Endothelial cell of umbilical vein (primary cell): ENCODE measurements at regions not wholly inside any gene's neighbourhood (a gene's known extent, or its start where the extent isn't known, plus 50 kb on each side); places are given as distances from the start of the nearest gene placed in this dataset.

Experiments
- BruUV-seq: library from RNA; stranded (reverse); fragments of 400-500 nt; replicated peaks from 2 replicates; lab custom pipeline; 2021; lab: Mats Ljungman, UMichigan
- CTCF ChIA-PET: fragments of 300-600, 350-600 bp; sonication (Branson Sonifier 250); formaldehyde crosslinking; loops from one replicate; lab custom pipeline; 2021; ENCODE audit warnings: antibody characterized with exemption, inconsistent platforms; lab: Charles Lee
- POLR2A ChIA-PET: fragments of 300-600, 350-600 bp; sonication (Branson Sonifier 250); formaldehyde crosslinking; loops from one replicate; lab custom pipeline; 2021; ENCODE audit warnings: antibody characterized with exemption, inconsistent platforms; lab: Charles Lee
- DNase-seq: peaks from one replicate; pipeline ENCODE4 v3.0.0-alpha.2; 2011; ENCODE audit warnings: low read depth, low spot score
- FAIRE-seq: peaks from 2 replicates; lab custom pipeline; 2011; peaks lifted over from hg19 to GRCh38; lab: Jason Lieb, UNC
- H2AFZ ChIP-seq: 2 replicates; pipeline ENCODE4 v1.6.0; 2012; ENCODE audit warnings: low read depth, low read length, control low read depth, inconsistent platforms
- H3K27ac ChIP-seq: 2 replicates; pipeline ENCODE4 v1.5.1; 2011; ENCODE audit warnings: low read depth, mild to moderate bottlenecking, control low read depth, low read length, moderate library complexity; ENCODE audit not compliant: insufficient read depth
- H3K27me3 ChIP-seq, 2 experiments: 2 replicates each; pipeline versions ENCODE4 v1.6.0 to v1.6.1; 2011; ENCODE audit warnings: low read length in 2 of 2, mixed read lengths in 1 of 2; ENCODE audit not compliant: control insufficient read depth in 2 of 2, insufficient read depth in 2 of 2
- H3K36me3 ChIP-seq, 2 experiments: 2 replicates in 1 of 2; 3 replicates in 1 of 2; pipeline ENCODE4 v1.5.1; 2011; ENCODE audit warnings: low read length in 2 of 2, mild to moderate bottlenecking in 1 of 2, moderate library complexity in 1 of 2; ENCODE audit not compliant: control insufficient read depth in 2 of 2, insufficient read depth in 2 of 2; ENCODE audit errors: extremely low read depth in 1 of 2
- H3K4me1 ChIP-seq: 3 replicates; pipeline ENCODE4 v1.5.1; 2011; ENCODE audit warnings: mild to moderate bottlenecking, low read length; ENCODE audit not compliant: control insufficient read depth, insufficient read depth; ENCODE audit errors: extremely low read depth
- H3K4me2 ChIP-seq: 2 replicates; pipeline ENCODE4 v1.6.1; 2011; ENCODE audit warnings: low read length, control low read depth, mixed read lengths; ENCODE audit not compliant: insufficient read depth
- H3K4me3 ChIP-seq, 3 experiments: fragments of 200-600 bp in 1 of 3; sonication (generic), shearing (Covaris generic) in 1 of 3; replicated peaks in 1 of 3; 2 replicates each; pipeline ENCODE4 v1.5.1; 2011 to 2016; ENCODE audit warnings: control low read depth in 3 of 3, low read length in 3 of 3, mild to moderate bottlenecking in 2 of 3, inconsistent platforms in 1 of 3, low read depth in 1 of 3, moderate library complexity in 1 of 3; ENCODE audit not compliant: insufficient read depth in 1 of 3
- H3K79me2 ChIP-seq: 2 replicates; pipeline ENCODE4 v1.6.0; 2012; ENCODE audit warnings: low read length, inconsistent platforms; ENCODE audit not compliant: control insufficient read depth, insufficient read depth
- H3K9ac ChIP-seq: replicated peaks from 2 replicates; pipeline ENCODE3; 2011; ENCODE audit warnings: low read length, control low read depth; ENCODE audit not compliant: insufficient read depth; ENCODE audit errors: extremely low read depth
- H3K9me1 ChIP-seq: replicated peaks from 3 replicates; pipeline ENCODE4 v1.6.0; 2011; ENCODE audit warnings: mild to moderate bottlenecking, low read length; ENCODE audit not compliant: control insufficient read depth, insufficient read depth; ENCODE audit errors: extremely low read depth
- H3K9me3 ChIP-seq: replicated peaks from 2 replicates; pipeline ENCODE4 v1.5.1; 2012; ENCODE audit warnings: low read length, inconsistent platforms; ENCODE audit not compliant: control insufficient read depth, insufficient read depth
- H4K20me1 ChIP-seq: replicated peaks from 2 replicates; pipeline ENCODE3; 2011; ENCODE audit warnings: mild to moderate bottlenecking, low read length; ENCODE audit not compliant: control insufficient read depth, insufficient read depth; ENCODE audit errors: extremely low read depth
- FOS ChIP-seq: IDR thresholded peaks from 2 replicates; pipeline ENCODE4 v1.6.1; 2011; ENCODE audit warnings: mild to moderate bottlenecking, low read length, moderate library complexity, borderline replicate concordance; ENCODE audit not compliant: insufficient read depth
- GATA2 ChIP-seq: IDR thresholded peaks from 2 replicates; pipeline ENCODE4 v1.7.0; 2011; ENCODE audit warnings: low read depth, mild to moderate bottlenecking, moderate library complexity, mixed read lengths, low read length; ENCODE audit not compliant: insufficient read length, insufficient read depth
- dilution Hi-C: fragments of 300-500 bp; cut with MboI; formaldehyde crosslinking; loops from one replicate; pipeline ENCODE4 v1.15.0; 2019; ENCODE audit warnings: low sequenced_read_pairs; ENCODE audit not compliant: extremely low pct_ligation_motif_present
- intact Hi-C: fragments of 100-400 bp; cut with micrococcal nuclease; formaldehyde crosslinking; loops from one replicate; pipeline ENCODE4 v1.10.0; 2022
- TF ChIP-seq, protein P1 (sequence below): IDR thresholded peaks from 2 replicates; pipeline ENCODE4 v1.6.1; 2011; ENCODE audit not compliant: insufficient read depth, insufficient read length

DNA sequence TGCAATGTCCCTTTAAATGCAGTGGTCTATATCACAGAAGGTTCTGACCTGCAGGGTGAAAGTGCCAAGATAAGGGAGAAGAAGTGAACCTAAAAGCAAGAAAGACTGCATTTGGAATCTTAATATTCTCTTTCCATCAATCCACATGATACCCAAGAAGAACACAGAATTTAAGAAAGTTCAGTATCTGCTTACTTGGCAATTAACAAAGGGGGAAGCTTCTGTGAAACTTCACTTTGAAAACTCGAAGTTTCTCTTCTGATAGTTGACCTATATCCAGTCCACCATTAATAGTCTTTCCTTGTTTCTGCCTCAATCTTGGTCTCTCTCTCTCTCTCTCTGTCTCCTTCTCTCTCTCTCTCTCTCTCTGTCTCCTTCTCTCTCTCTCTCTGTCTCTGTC is 592.0 kb downstream of the UTRN start:
- H3K9me3 ChIP-seq, result no peaks in the 10 kb centered on the region

DNA sequence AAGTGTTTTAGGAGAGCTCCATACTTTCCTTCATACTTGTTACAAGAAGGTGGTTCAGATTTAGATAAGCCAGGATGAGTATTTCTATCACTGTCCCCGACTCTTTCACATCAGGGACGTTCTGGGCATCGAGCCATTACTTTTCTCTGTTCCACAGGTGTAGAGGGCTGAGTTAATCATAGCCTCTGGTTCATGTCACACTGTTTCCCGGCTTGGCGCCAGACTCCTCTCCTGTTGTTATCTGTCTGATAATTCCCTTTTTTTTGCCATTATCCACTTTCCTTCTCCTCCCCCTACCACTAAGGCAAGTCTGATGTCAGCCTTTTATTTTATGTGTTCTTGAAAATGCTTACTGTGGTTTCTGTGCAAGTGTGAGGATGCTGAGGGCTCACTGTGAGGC is 593.4 kb downstream of the UTRN start:
- Histone ChIP-seq H3K27me3 (no peaks in the 10 kb centered on the region), H3K4me1 (no peaks in the 10 kb centered on the region), H4K20me1 (no peaks in the 10 kb centered on the region), H2AFZ (no peak overlapping the region), H3K9me1 (no peaks in the 10 kb centered on the region), H3K4me3 (no peak overlapping the region), H3K36me3 (no peaks in the 10 kb centered on the region), H3K27ac (no peak overlapping the region), H3K4me2 (no peak overlapping the region), H3K9me3 (no peaks in the 10 kb centered on the region), H3K9ac (no peak overlapping the region), H3K79me2 (no peaks in the 10 kb centered on the region)
- BruUV-seq, result no TSS peak
- dilution Hi-C loops (no loop called here), intact Hi-C loops (no loop called here)
- POLR2A ChIA-PET, result no interaction called here
- TF ChIP-seq GATA2, result no peak
- FAIRE-seq (no peak), DNase-seq (no peak)
- CTCF ChIA-PET, result no interaction called here

More for the DNA sequence above, 592.0 kb downstream of the UTRN start:
- Histone ChIP-seq H3K9me1 (no peaks in the 10 kb centered on the region), H3K36me3 (no peaks in the 10 kb centered on the region), H3K4me2 (no peak overlapping the region), H3K27ac (no peak overlapping the region), H2AFZ (no peak overlapping the region), H3K4me1 (no peaks in the 10 kb centered on the region), H3K79me2 (no peaks in the 10 kb centered on the region), H3K27me3 (no peaks in the 10 kb centered on the region), H3K4me3 (no peak overlapping the region), H4K20me1 (no peaks in the 10 kb centered on the region), H3K9ac (no peak overlapping the region)
- dilution Hi-C loops, result no loop called here
- intact Hi-C loops, result no loop called here
- TF ChIP-seq, protein P1, sequence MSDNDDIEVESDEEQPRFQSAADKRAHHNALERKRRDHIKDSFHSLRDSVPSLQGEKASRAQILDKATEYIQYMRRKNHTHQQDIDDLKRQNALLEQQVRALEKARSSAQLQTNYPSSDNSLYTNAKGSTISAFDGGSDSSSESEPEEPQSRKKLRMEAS, result no peak
- no peak for TF ChIP-seq FOS
- POLR2A ChIA-PET, result no interaction called here
- no TSS peak for BruUV-seq
- CTCF ChIA-PET, result no interaction called here
- no peak for FAIRE-seq
- DNase-seq, result no peak
